ENCODE measurements at regions not wholly inside any gene's neighbourhood (a gene's known extent, or its start where the extent isn't known, plus 50 kb on each side); places are given as distances from the start of the nearest gene placed in this dataset.

GRCh38 chr13:21831654-21832324 is 160.9 kb downstream of the FGF9 start:
- Histone ChIP-seq H3K4me1 (ENCODE audit: control insufficient read depth in 1 of 2, low read depth in 2 of 2) (no peaks in the 10 kb centered on the region), H3K4me3 (no peak overlapping the region), H3K36me3 (no peaks in the 10 kb centered on the region), H3K27me3 (replicated peaks; ENCODE audit: insufficient read depth) (no peaks in the 10 kb centered on the region), H3K27ac (no peak overlapping the region), H3K9me3 (no peaks in the 10 kb centered on the region)
- no peak for DNase-seq (ENCODE audit: low spot score)
- no peak for TF ChIP-seq CTCF (IDR thresholded peaks at IDR 0.05)
- ATAC-seq (ENCODE audit: insufficient number of reproducible peaks, low FRiP score, low read depth) = no peak

DNA sequence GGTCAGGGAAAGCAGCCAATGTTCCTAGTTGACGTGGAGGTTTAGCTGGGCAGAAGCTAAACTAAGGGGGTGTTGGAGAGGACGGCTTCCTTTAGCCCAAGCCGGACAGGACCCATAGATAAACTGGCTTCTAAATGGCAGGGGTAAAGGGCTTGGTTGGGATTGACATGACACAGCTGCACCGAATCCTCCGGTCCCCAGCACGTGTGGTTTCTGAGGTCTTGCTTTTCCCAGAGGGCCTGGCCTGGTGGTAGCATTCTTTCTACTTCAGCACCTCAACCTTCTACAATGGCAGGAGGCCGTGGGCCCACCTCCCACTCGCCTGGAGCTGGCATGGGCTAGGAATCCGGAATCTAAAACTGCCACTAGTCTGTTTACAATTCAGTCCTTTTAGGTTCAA is 163.0 kb downstream of the FGF9 start:
- Histone ChIP-seq H3K27me3 (replicated peaks; ENCODE audit: insufficient read depth) (no peaks in the 10 kb centered on the region), H3K27ac (no peak overlapping the region), H3K4me3 (no peak overlapping the region), H3K9me3 (no peaks in the 10 kb centered on the region), H3K36me3 (no peaks in the 10 kb centered on the region), H3K4me1 (ENCODE audit: control insufficient read depth in 1 of 2, low read depth in 2 of 2) (no peaks in the 10 kb centered on the region)
- no peak for DNase-seq (ENCODE audit: low spot score)
- no peak for TF ChIP-seq CTCF (IDR thresholded peaks at IDR 0.05)
- no peak for ATAC-seq (ENCODE audit: insufficient number of reproducible peaks, low FRiP score, low read depth)

- TF ChIP-seq CTCF (IDR thresholded peaks at IDR 0.05) = no peak
- H3K27me3 ChIP-seq (replicated peaks; ENCODE audit: insufficient read depth) = no peaks in the 10 kb centered on the region
- no peak for DNase-seq (ENCODE audit: low spot score)
- no peaks in the 10 kb centered on the region for H3K9me3 ChIP-seq
- no peak for ATAC-seq (ENCODE audit: insufficient number of reproducible peaks, low FRiP score, low read depth)
- H3K27ac ChIP-seq = no peak overlapping the region
- H3K4me1 ChIP-seq (ENCODE audit: control insufficient read depth in 1 of 2, low read depth in 2 of 2) = peaks cover under 1 to 1% of the 10 kb centered on the region in 2 donors
- no peak overlapping the region for H3K4me3 ChIP-seq
- H3K36me3 ChIP-seq = no peaks in the 10 kb centered on the region
These were observed 163.6 kb downstream of the FGF9 start for GRCh38 chr13:21834521-21834920.

DNA sequence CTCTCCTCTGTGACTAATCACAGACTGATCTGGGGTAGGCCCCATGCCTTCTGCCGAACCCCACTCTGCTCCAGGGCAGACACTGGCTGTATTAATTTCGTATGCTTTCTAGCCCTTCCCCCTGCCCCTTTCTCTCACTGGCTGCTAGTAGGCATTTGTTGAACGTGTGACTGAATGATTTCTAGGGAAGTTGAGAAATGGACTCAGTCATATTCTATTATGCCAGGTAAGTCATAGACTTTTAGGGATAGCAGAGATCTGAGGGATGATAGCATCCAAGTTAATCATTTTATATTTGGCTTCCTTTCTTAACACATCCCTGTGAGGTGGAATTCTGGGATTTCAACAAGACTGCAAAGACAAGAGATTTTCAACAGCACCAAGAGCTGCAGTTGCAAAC is 166.4 kb downstream of the FGF9 start:
- peaks cover 15 to 19% of the 10 kb centered on the region in 2 donors for H3K4me1 ChIP-seq (ENCODE audit: control insufficient read depth in 1 of 2, low read depth in 2 of 2)
- no peak for TF ChIP-seq CTCF (IDR thresholded peaks at IDR 0.05)
- no peaks in the 10 kb centered on the region for H3K36me3 ChIP-seq
- H3K27ac ChIP-seq = no peak overlapping the region
- DNase-seq (ENCODE audit: low spot score) = no peak
- no peaks in the 10 kb centered on the region for H3K9me3 ChIP-seq
- H3K4me3 ChIP-seq = no peak overlapping the region
- H3K27me3 ChIP-seq (replicated peaks; ENCODE audit: insufficient read depth) = no peaks in the 10 kb centered on the region
- no peak for ATAC-seq (ENCODE audit: insufficient number of reproducible peaks, low FRiP score, low read depth)

DNA sequence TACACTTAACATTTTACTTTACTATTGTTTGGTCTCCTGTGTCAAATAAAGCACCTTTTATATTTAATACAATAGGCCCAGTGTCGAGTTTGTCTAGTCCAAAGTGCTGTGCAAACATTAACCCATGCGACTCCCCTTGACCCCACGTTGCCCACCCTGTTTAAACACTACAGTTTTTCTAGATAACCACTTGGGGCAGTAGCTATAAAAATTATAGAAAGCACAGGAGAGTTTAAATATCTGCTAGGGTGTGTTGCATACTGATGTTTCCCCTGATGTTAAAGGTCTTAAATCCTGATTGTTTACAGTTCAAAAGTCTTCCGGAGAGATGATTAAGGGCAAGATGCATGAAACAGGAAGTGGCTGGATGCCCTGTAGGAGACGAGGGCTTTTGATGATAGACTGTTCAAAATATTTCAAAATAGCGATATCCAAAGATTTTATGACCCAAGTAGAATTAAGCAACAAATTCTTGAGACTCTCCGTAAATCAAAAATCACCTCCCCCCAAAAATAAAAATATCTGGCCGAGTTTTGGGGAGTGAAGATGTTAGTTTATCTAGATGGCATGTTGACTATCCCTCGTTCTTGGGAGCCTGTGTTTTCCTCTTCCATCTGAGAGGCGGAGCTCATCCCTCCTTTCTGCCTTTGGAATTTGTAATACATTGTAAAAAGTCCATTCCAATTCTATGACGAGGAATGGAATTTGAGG is 167.1 kb downstream of the FGF9 start:
- Histone ChIP-seq H3K36me3 (no peaks in the 10 kb centered on the region), H3K4me3 (no peak overlapping the region), H3K27ac (no peak overlapping the region), H3K4me1 (ENCODE audit: control insufficient read depth in 1 of 2, low read depth in 2 of 2) (peaks cover 15 to 19% of the 10 kb centered on the region in 2 donors), H3K9me3 (no peaks in the 10 kb centered on the region), H3K27me3 (replicated peaks; ENCODE audit: insufficient read depth) (no peaks in the 10 kb centered on the region)
- DNase-seq (ENCODE audit: low spot score) (no peak), ATAC-seq (ENCODE audit: insufficient number of reproducible peaks, low FRiP score, low read depth) (no peak)
- no peak for TF ChIP-seq CTCF (IDR thresholded peaks at IDR 0.05)
